ENCODE measurements at regions not wholly inside any gene's neighbourhood (a gene's known extent, or its start where the extent isn't known, plus 50 kb on each side); places are given as distances from the start of the nearest gene placed in this dataset.
"Not testable (repeated sequence)": the region's sequence is repeated elsewhere in the genome, so short reads cannot be mapped to it uniquely, and the experiment has no call there.

DNA sequence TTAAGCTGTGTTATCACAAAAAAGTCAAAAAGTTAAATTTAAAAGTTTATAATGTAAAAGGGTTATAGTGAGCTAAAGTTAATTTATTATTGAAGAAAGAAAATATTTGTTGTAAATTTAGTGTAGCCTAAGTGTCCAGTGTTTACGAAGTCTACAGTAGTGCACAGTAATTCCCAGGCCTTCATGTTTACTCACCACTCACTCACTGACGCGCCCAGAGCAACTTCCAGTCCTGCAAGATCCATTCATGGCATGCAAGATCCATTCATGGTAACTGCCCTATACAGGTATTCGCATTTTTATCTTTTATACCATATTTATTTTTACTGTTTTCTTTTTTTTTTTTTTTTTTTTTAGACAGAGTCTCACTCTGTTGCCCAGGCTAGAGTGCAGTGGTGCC is 69.5 kb downstream of the TPRA1 start:
- DNase-seq (ENCODE audit: low read depth in 3 of 3) = no peak

DNA sequence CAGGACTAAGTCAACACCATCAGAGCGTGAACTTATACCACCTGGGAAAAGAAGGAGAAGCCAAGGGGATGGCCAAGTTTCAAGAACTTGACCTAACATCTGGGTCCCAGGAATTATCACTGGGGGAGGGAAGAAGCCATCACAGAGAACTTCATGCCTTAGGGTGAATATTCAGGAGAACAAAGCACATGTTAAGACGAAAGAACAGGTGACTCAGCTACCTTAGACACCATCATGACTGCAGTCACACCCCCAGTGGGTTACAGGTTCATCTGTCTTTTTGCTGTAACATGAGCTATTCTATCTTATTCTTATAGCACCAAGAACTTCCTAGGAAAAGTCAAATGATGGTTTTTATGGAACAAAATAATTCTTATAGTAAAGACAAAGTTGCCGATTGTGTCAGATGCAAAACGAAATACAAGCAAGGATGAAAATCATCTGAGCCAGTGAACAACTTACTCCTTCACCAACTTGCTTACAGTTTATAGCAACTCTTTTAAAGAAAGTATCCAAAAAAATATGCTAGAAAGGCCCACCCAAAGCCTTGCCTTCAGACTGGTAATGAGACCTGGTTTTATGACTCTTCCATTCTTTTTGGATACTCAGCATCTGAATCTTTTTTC is 72.0 kb downstream of the TPRA1 start:
- DNase-seq (ENCODE audit: low read depth in 3 of 3) = no peak

DNA sequence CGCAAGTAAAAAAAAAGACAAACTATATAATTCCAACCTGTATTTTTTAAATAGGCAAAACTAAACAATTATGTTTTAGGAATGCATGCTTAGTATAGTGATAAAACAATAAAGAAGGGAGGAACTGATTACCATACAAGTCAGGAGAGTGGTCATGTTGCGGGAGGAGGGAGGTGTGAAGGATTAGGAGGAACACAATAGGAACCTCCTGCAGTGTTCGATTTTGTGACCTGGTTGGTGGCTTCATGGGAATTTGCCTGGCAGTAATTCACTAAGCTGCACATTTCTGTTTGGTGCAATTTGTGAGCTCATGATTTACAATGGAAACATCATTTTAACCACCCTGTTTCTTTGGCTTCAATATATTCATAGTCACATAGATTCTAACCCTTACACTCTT is 78.3 kb downstream of the TPRA1 start:
- no peak for DNase-seq (ENCODE audit: low read depth in 3 of 3)

DNA sequence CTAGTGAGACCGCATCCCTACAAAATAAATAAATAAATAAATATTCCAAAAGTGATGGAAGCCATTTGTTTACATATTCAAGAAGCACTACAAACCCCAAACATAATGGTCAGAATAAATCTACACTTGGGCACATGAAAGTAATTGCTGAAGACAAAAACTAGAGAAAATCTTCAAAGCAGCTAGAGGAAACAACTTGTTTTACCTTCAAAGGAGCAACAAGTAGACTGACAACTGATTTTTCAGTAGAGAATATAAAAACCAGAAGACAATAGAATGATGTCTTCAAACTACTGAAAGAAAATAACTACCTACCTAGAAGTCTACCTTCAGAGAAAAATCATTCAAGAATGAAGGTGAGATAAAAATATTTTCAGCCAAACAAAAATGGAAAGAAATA is 89.4 kb downstream of the TPRA1 start:
- no peak for DNase-seq (ENCODE audit: low read depth in 3 of 3)

DNA sequence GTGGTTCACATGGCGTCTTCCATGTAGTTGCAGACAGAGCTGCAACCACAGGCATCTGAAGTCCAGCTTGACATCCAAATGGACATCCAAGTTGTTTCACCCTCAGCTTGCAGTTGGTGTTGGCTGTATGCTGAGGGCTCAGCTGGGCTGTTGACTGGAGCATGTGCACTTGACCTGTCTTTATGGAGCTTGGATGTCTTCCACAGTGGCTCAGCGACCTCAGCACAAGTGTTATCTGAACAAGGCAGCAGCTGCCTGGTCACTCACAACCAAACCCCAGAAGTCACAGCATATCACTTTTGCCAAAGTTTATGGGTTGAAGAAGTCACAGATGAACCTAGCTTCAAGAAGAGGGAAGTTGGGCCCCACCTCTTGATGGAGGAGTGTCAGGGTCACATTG is 92.9 kb downstream of the TPRA1 start:
- DNase-seq (ENCODE audit: low read depth in 3 of 3) = no peak

DNA sequence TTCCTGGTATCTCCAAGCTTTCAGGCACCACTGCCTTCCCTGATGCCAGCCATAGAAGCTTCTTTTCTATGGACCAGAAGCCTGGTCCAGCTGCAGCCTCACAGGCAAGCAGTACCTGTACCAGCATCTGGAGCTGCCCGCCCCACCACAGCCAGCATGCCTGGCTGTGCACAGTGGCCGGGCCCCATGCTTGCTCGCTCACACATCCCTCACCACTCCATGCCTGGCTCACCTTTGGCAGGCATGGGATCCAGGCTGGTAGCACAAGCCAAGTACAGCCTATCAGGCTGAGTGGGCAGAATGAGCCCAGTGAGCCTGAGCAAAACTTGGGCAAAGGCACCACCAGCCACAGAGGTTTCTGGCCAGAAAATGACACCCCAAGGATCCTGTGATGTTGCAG is 93.4 kb downstream of the TPRA1 start:
- no peak for DNase-seq (ENCODE audit: low read depth in 3 of 3)

DNA sequence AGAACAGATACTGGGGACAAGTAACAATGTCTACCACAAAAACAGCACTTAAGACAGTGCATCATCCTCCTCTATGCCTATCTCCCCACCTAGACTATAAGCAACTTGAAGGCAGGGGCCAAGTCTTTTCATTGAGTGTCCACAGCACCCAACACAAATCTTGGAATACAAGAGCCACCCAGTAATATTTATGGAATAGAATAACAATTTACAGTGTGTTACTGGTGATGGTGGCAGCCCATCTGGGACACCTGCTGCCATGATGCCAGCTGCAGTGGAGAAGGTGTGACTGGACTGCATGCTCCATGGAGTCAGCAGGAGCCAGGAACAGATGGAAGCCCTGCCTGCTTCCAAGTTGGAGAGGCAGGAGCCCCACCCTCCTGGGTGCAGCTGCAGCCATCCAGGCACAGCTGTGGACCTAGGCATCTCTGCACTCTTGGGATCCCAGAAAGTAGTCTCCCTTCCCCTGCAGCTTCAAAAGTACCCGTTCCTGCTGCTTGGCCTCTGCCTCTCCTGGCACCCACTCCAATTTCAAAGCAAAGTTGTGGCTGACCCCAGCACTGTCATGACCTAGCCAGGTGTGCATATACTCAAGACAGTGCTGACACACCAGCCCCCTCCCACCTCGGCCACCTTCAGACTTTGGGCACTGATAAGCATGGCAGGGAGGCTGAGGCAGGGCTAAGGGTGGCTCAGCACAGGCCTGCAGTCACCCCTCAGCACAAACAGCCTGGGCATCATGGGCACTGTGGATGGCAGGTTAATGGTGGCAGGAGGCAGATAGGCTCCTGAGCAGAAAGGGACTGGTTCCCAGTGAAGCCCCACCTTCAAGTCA is 94.5 kb downstream of the TPRA1 start:
- no peak for DNase-seq (ENCODE audit: low read depth in 3 of 3)

DNA sequence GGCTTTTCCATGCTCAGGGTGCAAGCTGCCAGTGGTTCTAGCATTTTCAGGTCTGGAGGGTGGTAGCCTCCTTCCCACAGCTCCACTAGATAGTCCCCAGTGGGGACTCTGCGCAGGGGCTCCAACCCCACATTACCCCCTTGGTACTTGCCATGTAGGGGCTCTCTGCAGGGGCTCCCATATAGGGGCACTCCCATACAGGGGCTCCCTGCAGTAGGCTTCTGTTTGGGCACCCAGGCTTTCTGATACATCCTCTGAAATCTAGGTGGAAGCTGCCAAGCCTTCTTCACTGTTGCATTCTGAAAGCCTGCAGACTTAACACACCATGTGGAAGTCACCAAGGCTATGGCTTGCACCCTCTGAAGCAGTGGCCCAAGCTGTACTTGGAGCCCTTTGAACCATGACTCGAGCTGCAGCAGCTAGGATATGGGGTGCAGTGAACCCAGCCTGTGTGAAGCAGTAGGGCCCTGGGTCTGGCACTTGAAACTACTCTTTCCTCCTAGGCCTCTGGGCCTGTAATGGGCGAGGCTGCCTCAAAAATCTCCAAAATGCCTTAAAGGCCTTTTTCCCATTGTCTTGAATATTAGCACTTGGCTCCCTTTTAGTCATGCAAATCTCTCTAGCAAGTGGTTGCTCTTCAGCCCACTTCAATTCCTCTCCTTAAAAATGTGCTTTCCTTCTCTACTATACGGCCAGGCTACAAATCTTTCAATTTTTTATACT is 96.4 kb downstream of the TPRA1 start:
- no peak for DNase-seq (ENCODE audit: low read depth in 3 of 3)

DNA sequence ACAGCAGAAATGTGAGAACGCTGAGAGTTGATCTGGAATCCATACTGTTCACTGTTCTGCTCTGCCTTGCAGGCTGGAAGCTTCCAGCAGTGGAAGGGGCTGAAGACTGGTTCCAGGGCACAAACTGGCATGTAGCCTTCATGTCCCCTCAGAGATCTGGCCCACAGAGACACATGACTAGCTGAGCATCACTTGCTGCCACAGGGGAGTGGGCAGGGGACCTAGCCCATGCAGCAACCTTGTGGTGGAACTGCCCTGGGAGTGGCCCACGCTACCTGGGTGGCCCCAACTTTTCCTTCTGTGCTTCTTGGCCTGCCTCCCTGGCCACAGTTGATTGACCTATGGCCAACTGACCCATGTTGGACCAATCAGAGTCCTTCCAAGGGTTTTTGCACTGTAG is 98.1 kb downstream of the TPRA1 start:
- DNase-seq (ENCODE audit: low read depth in 3 of 3) = no peak

DNA sequence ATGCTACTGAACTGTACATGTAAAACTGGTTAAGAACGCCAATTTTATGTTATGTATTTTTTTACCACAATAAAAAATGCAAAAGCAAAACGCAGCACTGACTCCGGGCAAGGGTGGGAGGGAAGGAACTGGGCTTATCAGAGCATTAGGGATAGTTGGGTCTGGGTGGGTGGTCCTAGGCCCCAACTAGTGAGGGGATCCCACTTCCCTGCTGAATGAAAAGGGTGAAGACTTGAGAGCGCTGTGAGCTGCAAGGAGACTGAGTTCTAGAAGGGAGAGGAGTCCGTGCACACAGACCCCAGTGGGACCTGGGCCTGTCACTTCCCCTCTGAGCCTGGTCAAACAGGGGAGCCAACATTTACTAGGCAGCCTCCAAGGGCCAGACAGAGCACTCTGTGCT is 98.6 kb downstream of the TPRA1 start:
- no peak for DNase-seq (ENCODE audit: low read depth in 3 of 3)

DNA sequence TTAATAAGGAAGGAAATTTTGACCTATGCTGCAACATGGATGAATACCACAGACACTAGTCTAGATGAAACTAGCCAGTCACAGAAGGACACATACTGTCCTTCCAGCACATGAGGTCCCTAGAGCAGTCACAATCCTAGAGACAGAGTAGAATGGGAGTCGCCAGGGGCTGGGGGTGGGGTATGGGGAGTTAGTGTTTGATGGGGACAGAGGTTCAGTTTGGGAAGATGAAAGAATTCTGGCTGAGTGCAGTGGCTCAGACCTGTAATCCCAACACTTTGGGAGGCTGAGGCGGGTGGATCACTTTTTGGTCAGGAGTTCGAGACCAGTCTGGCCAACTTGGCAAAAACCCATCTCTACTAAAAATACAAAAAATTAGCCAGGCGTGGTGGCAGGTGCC is 99.2 kb downstream of the TPRA1 start:
- DNase-seq (ENCODE audit: low read depth in 3 of 3) = no peak

DNA sequence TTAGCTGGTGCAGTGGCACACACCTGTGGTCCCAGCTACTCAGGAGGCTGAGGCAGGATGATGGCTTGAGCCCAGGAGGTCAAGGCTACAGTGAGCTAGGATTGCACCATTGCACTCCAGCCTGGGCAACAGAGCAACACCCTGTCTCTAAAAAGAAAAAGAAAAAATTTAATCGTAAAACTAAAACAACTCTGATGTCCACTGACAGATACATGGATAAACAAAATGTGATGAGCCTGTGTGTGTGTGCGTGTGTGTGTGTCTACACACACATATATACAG is 99.6 kb downstream of the TPRA1 start:
- not testable (repeated sequence) for DNase-seq (ENCODE audit: low read depth in 3 of 3)

DNA sequence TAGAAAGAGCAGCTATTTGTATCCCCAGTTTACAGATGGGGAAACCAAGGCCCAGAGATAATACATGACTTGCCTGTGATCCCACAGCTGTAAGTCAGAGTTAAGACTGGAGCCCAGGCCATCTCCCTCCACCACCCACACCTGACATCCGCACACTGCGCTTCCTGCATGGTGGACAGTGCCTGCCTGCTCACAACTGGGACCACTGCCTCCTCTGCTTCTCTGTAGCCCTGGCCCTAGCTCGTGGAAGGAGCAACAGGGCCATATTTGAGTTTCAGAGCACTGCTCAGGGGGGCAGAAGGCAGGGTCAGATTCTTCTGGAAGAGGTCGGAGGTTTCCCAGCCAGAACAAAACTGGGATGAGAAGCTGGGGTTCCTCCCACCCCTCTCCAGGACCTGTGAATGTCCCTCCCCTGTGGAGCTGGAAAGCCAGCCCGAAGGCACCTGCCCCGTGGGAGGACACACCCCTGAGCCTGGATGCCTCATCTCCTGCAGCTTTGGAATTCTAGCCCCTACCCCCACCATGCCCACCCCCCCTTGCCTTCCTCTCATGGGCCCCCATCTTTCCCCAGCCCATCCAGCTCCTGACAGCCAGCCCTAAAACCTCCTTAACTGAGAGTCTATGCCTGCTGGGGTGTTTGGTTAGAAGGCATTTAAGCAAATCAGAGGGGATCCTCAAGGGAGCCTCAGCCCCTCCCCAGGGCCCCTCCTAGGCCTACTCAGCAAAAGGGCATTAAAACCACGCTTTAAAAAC is 100.1 kb downstream of the TPRA1 start:
- DNase-seq (ENCODE audit: low read depth in 3 of 3) = no peak

DNA sequence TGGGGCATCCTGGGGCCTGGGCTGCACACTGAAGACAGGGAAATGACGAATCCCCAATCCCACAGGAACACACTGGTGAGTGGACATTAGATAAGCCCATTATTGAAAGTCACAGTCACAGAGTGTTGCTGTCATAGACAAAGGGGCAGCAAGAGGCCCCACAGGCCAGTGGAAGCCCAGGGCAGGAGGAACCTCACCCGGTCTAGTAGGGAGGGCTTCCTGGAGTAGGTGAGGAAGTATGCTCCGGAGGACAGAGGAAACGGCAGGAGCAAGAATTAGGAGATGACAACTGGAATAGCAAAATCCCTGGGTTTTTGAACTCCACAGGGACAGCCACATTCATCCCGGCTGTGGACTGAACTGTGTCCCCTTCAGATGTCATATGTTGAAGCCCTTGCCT is 101.2 kb downstream of the TPRA1 start:
- DNase-seq (ENCODE audit: low read depth in 3 of 3) = no peak

DNA sequence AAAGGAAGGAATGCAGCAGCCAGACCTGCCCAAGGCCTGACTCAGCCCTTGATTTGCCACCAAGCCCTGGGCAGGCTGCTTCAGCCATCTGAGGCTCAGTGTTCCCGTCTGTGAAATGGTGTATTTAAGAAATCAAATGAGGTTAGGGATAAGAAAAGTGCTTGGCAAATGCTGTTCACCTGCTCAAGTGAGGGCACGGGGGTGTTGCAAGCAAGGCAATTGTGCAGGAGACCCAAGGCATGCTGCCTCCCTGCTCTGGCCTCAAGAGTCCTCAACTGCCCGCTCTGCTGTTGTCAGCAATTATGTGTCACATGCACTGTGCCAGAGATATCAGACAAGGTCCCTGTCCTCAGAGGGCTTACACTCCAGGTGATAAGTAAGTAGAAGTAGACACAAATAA is 101.8 kb downstream of the TPRA1 start:
- DNase-seq (ENCODE audit: low read depth in 3 of 3) = no peak

DNA sequence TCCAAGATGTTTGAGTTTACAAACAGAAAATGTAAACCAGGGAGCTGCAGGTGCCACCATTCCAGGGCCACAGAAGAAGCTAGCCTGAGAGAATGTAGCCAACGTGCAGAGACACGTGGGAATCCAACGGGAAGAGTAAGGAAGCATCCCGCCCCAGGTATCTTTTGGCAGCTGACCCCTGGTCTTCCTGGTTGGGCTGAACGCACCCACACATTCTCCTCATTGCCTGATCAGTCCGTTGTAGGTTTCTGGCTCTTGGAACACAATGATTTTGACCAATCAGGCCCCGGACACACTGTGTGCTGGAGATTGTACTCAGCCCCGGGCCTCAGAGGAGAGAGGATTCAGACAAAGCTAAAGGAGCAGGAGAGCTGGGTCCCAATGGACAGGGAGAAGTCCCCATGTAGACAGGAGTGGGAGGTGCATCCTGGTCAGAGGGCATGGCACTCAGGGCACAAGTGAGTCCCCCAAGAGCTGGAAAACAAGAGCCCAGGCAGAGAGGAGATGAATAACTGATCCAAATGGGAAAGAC is 102.3 kb downstream of the TPRA1 start:
- no peak for DNase-seq (ENCODE audit: low read depth in 3 of 3)

DNA sequence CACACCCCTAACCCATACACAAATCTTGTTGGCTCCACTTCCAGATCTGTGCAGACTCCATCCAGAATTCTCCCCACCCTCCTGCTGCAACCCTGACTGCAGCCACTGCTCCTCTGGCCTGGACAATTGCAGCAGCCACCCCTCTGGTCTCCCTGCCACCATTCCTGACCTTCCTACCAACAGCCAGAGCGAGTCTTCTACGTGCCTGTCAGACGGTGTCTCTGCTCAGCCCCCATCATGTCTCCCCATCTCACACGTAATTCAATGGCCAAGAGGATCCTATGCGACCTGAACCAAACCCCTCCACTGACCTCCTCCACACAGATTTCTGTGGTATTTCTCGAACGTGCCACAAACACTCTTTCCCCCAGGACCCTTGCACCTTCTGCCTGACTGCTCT is 103.3 kb downstream of the TPRA1 start:
- no peak for DNase-seq (ENCODE audit: low read depth in 3 of 3)

DNA sequence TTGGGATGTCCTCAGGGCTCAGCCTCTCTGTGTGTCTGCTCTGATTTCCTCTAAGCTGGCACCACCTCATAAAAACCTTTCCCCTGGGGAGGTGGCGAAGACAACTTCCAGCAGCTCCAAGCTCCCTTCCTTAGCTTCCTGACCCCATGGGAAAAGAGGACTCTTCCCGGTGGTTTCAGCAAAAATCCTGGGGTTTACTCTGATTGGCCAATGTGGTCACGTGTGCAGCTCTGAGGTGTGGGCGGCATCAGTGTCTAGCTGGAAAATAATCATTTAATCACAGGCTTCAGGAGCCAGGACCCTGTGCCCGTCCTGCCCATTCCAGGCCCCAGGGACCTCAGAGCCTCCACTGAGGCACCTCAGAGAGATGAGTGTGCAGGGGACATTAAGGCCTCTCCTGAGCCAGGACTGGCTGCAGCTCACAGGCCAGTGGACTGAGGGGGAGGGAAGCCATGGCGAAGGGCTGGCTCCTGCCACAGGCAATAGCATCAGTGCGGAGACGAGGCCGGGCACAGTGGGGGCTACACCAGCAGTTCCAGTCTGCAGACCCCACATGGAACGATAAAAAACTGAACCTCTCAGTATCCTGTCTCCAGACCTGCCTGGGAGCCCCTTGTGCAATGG is 104.1 kb downstream of the TPRA1 start:
- DNase-seq (ENCODE audit: low read depth in 3 of 3) = no peak

DNA sequence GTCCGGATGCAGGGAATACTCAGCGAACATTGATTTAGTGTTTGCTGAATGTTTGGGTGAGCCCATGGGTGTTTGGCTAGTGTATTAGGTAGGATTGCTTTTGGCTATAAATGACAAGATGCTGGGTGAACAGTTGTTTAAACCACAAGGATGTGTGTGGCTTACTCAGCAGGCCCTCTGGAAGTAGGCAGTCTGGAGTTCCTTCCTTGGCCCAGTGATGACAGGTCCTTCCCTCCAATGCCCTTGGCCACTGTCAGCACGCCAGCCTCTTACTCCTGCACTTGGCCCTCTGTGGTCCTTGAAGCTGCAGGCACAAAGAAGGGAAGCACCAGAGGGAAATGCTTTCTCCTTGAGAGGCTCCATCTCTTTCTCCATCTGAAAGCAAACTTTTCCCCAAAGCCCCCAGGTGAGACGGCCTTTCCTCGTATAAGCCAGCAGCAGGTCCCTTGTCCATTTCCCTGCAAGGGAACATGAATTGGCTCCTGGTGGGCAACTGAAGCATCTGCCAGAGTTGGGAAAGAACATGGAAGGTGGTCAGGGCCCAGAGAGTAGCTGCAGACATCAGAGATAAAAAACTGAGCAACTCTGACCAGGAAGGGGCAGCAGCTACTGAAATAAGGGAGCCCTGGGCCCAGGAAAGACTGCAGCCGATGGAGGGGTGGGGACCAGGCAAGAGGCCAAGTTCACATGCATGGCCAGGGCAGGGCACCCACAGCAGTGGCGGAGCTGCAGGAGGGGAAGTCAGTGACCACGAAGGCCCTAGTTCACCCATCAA is 105.0 kb downstream of the TPRA1 start:
- DNase-seq (ENCODE audit: low read depth in 3 of 3) = no peak

DNA sequence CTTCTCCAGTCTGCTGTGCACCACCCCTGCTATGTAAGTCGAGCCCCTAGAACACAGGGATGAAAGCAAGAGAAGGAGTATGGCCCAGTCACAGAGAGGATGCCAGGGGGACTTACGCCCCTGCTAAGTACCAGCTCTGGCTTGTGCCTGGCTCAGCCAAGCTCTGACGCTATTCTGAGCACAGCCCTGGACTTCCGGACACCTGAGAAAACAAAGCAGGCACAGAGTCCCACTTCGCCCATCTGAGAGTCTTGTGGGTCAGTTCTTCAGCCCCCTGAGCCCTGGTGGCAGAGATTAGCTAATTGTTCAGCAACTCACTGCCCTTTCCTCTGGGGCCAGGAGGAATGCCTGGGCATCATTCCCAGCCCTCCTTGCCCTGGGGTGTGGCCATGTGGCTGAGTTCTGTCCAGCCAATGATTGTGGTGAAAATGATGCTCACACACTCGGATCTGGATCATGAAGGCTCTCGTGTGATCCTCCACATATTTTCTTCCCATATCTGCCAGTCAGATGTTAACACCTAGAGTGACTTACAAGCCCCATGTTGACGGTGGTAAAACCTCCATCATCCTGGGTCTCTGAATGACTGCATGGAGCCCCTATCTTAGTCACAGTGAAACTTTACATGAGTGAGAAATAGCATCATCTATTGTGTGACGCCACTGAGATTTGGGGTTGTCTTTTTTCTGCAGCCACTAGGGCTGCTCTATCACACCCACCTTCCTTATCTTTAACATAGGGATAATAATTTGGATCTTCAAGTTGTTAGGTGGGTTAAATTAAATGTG is 105.7 kb downstream of the TPRA1 start:
- peak in 1 of 3 experiments; percentile 10 for DNase-seq (ENCODE audit: low read depth in 3 of 3)
